ENCODE measurements at regions not wholly inside any gene's neighbourhood (a gene's known extent, or its start where the extent isn't known, plus 50 kb on each side); places are given as distances from the start of the nearest gene placed in this dataset.

DNA sequence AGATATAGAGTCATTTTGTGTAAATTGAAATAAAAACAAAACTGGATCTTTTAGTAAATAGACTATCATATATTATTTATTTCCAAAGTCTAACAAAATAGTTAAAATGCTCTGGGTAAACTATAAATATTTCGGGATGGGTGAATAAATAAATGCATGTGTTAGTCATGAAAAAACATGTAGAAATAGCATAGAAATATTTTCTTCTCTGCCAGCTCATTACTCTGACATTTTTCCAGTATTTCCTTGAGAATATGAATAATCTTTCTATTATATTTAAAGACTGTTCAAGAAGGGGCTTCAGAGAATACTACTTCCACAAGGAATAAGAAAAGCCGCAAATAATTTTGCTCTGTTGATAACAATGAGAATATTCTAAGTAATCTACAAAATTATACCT is 880.4 kb downstream of the TRIB2 start:
- TF ChIP-seq EZH2 (IDR thresholded peaks at IDR 0.05; ENCODE audit: borderline replicate concordance, low read depth, low read length, severe bottlenecking) (no peak), CTCF (IDR thresholded peaks at IDR 0.05; ENCODE audit: borderline replicate concordance, extremely low read depth, low read length, poor library complexity, severe bottlenecking) (no peak)
- no peaks in the 10 kb centered on the region for H3K79me2 ChIP-seq (ENCODE audit: insufficient read depth, low read length)
- H3K9ac ChIP-seq (ENCODE audit: low read depth, low read length), result no peak overlapping the region
- DNase-seq, result no peak
- H3K4me2 ChIP-seq (ENCODE audit: insufficient read depth, low read length), result no peak overlapping the region
- H3K27me3 ChIP-seq (ENCODE audit: insufficient read depth, low read length, poor library complexity), result no peaks in the 10 kb centered on the region
- H3K4me1 ChIP-seq (ENCODE audit: insufficient read depth, low read length), result no peaks in the 10 kb centered on the region
- H3K9me3 ChIP-seq (ENCODE audit: insufficient read depth, low read length, severe bottlenecking), result no peaks in the 10 kb centered on the region
- no peaks in the 10 kb centered on the region for H3K36me3 ChIP-seq (ENCODE audit: insufficient read depth, low read length)
- ATAC-seq (ENCODE audit: insufficient read depth, low read depth), result no peak
- no peaks in the 10 kb centered on the region for H4K20me1 ChIP-seq (ENCODE audit: insufficient read depth, low read length)
- no peak overlapping the region for H3K27ac ChIP-seq (ENCODE audit: low read length)
- no peak overlapping the region for H2AFZ ChIP-seq (ENCODE audit: low read depth, low read length)
- no peak overlapping the region for H3K4me3 ChIP-seq (ENCODE audit: low read depth in 1 of 2, low read length in 2 of 2)

- Histone ChIP-seq H3K36me3 (ENCODE audit: insufficient read depth, low read length) (no peaks in the 10 kb centered on the region), H3K9me3 (ENCODE audit: insufficient read depth, low read length, severe bottlenecking) (no peaks in the 10 kb centered on the region), H3K79me2 (ENCODE audit: insufficient read depth, low read length) (no peaks in the 10 kb centered on the region), H2AFZ (ENCODE audit: low read depth, low read length) (no peak overlapping the region; the same call in 1 of the 2 replicates), H4K20me1 (ENCODE audit: insufficient read depth, low read length) (no peaks in the 10 kb centered on the region), H3K27ac (ENCODE audit: low read length) (no peak overlapping the region), H3K4me2 (ENCODE audit: insufficient read depth, low read length) (no peak overlapping the region), H3K4me3 (ENCODE audit: low read depth in 1 of 2, low read length in 2 of 2) (no peak overlapping the region), H3K27me3 (ENCODE audit: insufficient read depth, low read length, poor library complexity) (no peaks in the 10 kb centered on the region), H3K4me1 (ENCODE audit: insufficient read depth, low read length) (no peaks in the 10 kb centered on the region), H3K9ac (ENCODE audit: low read depth, low read length) (no peak overlapping the region)
- ATAC-seq (ENCODE audit: insufficient read depth, low read depth), result no peak
- TF ChIP-seq EZH2 (IDR thresholded peaks at IDR 0.05; ENCODE audit: borderline replicate concordance, low read depth, low read length, severe bottlenecking) (no peak), CTCF (IDR thresholded peaks at IDR 0.05; ENCODE audit: borderline replicate concordance, extremely low read depth, low read length, poor library complexity, severe bottlenecking) (no peak)
- DNase-seq, result no peak
These were observed 884.8 kb downstream of the TRIB2 start for GRCh38 chr2:13601506-13601905.

- Histone ChIP-seq H3K4me3 (ENCODE audit: low read depth in 1 of 2, low read length in 2 of 2) (no peak overlapping the region), H3K4me1 (ENCODE audit: insufficient read depth, low read length) (no peaks in the 10 kb centered on the region), H3K79me2 (ENCODE audit: insufficient read depth, low read length) (no peaks in the 10 kb centered on the region), H3K27me3 (ENCODE audit: insufficient read depth, low read length, poor library complexity) (no peaks in the 10 kb centered on the region), H3K36me3 (ENCODE audit: insufficient read depth, low read length) (no peaks in the 10 kb centered on the region), H3K9ac (ENCODE audit: low read depth, low read length) (no peak overlapping the region), H3K9me3 (ENCODE audit: insufficient read depth, low read length, severe bottlenecking) (no peaks in the 10 kb centered on the region), H2AFZ (ENCODE audit: low read depth, low read length) (no peak overlapping the region), H3K27ac (ENCODE audit: low read length) (no peak overlapping the region), H3K4me2 (ENCODE audit: insufficient read depth, low read length) (no peak overlapping the region), H4K20me1 (ENCODE audit: insufficient read depth, low read length) (no peaks in the 10 kb centered on the region)
- TF ChIP-seq CTCF (IDR thresholded peaks at IDR 0.05; ENCODE audit: borderline replicate concordance, extremely low read depth, low read length, poor library complexity, severe bottlenecking) (no peak), EZH2 (IDR thresholded peaks at IDR 0.05; ENCODE audit: borderline replicate concordance, low read depth, low read length, severe bottlenecking) (no peak)
- DNase-seq (no peak), ATAC-seq (ENCODE audit: insufficient read depth, low read depth) (no peak)
These were observed 888.4 kb downstream of the TRIB2 start for GRCh38 chr2:13604951-13605661.
